GM12878 (cell line): ENCODE measurements at regions not wholly inside any gene's neighbourhood (a gene's known extent, or its start where the extent isn't known, plus 50 kb on each side); places are given as distances from the start of the nearest gene placed in this dataset.

Experiments
- CTCF ChIP-seq, 3 experiments: IDR thresholded peaks in 2 of 3; conservative IDR thresholded peaks in 1 of 3; 2 replicates each; pipeline ENCODE4 v1.5.1; 2011; ENCODE audit warnings: low read depth in 3 of 3, low read length in 3 of 3, mild to moderate bottlenecking in 3 of 3, control low read depth in 2 of 3, moderate library complexity in 2 of 3, inconsistent platforms in 1 of 3, mixed read lengths in 1 of 3; ENCODE audit not compliant: control insufficient read depth in 2 of 3, insufficient read depth in 1 of 3; ENCODE audit errors: extremely low read depth in 1 of 3
- CUX1 ChIP-seq: IDR thresholded peaks from 2 replicates; pipeline ENCODE4 v1.6.1; 2012; ENCODE audit warnings: improper control_type of control experiment, low read depth, low read length; ENCODE audit not compliant: insufficient replicate concordance
- DPF2 ChIP-seq: fragments of 450-650 bp; IDR thresholded peaks from 2 replicates; pipeline ENCODE4 v1.6.1; 2017; ENCODE audit warnings: mild to moderate bottlenecking
- POLR2AphosphoS5 ChIP-seq: IDR thresholded peaks from 2 replicates; pipeline ENCODE4 v1.6.1; 2011; ENCODE audit warnings: mild to moderate bottlenecking, low read length, inconsistent platforms
- RUNX3 ChIP-seq: IDR thresholded peaks from 2 replicates; pipeline ENCODE4 v1.6.1; 2012; ENCODE audit warnings: low read length, inconsistent platforms
- SRF ChIP-seq, 2 experiments: IDR thresholded peaks; 2 replicates each; pipeline ENCODE4 v1.6.1; 2011; ENCODE audit warnings: low read depth in 2 of 2, low read length in 2 of 2, mild to moderate bottlenecking in 1 of 2, moderate library complexity in 1 of 2
- STAT3 ChIP-seq: IDR thresholded peaks from 2 replicates; pipeline ENCODE4 v1.6.1; 2011; ENCODE audit warnings: low read depth, low read length, improper control_type of control experiment
- TAF1 ChIP-seq: IDR thresholded peaks from 2 replicates; pipeline ENCODE4 v1.6.1; 2011; ENCODE audit warnings: mild to moderate bottlenecking, low read depth, low read length, borderline replicate concordance
- TF ChIP-seq, protein P1 (sequence below): fragments of 450-650 bp; IDR thresholded peaks from 2 replicates; pipeline ENCODE4 v1.6.1; 2017; ENCODE audit warnings: mild to moderate bottlenecking, low read depth, inconsistent platforms; ENCODE audit not compliant: poor library complexity, severe bottlenecking

DNA sequence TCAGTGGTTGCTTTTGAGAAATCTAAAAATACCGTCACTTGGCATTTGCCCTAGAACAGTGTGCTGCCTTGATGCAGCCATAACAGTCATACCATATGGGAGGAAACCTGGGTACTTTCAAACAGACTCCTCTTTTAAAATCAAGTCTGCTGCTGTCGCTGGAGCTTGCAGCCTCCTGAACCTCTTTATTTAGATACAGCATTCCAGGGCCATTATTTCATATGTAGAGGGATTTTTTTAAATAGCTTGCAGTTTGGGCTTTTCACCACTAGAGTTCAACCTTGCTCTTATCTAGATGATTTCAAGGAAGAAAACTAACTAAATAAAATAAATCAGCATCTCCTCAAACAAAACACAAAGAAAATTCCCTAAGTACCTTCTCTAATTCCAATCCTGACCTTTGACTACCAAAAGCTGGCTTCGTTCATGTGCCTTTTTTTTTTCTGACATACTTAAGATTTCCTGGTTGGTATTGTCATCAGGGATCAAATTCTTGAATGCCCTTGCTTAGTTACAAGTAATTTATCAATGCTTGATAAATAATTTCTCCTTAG is 111.6 kb downstream of the KBTBD8 start:
- no peak for TF ChIP-seq TAF1
- TF ChIP-seq RUNX3 = no peak
- TF ChIP-seq SRF (IDR thresholded peaks at IDR 0.05; ENCODE audit: low read depth in 2 of 2, low read length in 2 of 2) = no peak
- TF ChIP-seq CTCF (IDR thresholded peaks at IDR 0.05 in 2 of 3, conservative IDR thresholded peaks at IDR 0.05 in 1 of 3; ENCODE audit: control insufficient read depth in 2 of 3, extremely low read depth in 1 of 3, insufficient read depth in 1 of 3, low read depth in 3 of 3, low read length in 3 of 3) = peak; percentile 47 to 64 (median 56); a peak in 4 of 6 replicates
- TF ChIP-seq POLR2AphosphoS5 = no peak
- no peak for TF ChIP-seq CUX1
- no peak for TF ChIP-seq STAT3
- TF ChIP-seq, protein P1, sequence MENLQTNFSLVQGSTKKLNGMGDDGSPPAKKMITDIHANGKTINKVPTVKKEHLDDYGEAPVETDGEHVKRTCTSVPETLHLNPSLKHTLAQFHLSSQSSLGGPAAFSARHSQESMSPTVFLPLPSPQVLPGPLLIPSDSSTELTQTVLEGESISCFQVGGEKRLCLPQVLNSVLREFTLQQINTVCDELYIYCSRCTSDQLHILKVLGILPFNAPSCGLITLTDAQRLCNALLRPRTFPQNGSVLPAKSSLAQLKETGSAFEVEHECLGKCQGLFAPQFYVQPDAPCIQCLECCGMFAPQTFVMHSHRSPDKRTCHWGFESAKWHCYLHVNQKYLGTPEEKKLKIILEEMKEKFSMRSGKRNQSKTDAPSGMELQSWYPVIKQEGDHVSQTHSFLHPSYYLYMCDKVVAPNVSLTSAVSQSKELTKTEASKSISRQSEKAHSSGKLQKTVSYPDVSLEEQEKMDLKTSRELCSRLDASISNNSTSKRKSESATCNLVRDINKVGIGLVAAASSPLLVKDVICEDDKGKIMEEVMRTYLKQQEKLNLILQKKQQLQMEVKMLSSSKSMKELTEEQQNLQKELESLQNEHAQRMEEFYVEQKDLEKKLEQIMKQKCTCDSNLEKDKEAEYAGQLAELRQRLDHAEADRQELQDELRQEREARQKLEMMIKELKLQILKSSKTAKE = no peak
- TF ChIP-seq DPF2 = no peak
